Liver (tissue), 8 donors: ENCODE measurements at regions not wholly inside any gene's neighbourhood (a gene's known extent, or its start where the extent isn't known, plus 50 kb on each side); places are given as distances from the start of the nearest gene placed in this dataset.

ENCODE experiments used
- DNase-seq: peaks from one replicate; pipeline ENCODE4 v3.0.0-alpha.2; 2017; ENCODE audit warnings: low spot score
- H3K27ac ChIP-seq, 2 donors: one replicate each; pipeline ENCODE4 v1.7.0; 2013; ENCODE audit warnings: inconsistent platforms in 2 of 2, low read length in 2 of 2, control low read depth in 1 of 2, low read depth in 1 of 2, mild to moderate bottlenecking in 1 of 2
- H3K27me3 ChIP-seq, 4 donors: one replicate each; pipeline versions ENCODE4 v1.6.1 to v1.7.0; 2013; ENCODE audit warnings: low read length in 3 of 4, inconsistent platforms in 1 of 4, mild to moderate bottlenecking in 1 of 4, moderate library complexity in 1 of 4; ENCODE audit not compliant: control insufficient read depth in 4 of 4, insufficient read depth in 4 of 4
- H3K36me3 ChIP-seq, 4 donors: one replicate each; pipeline versions ENCODE4 v1.6.1 to v1.7.0; 2013; ENCODE audit warnings: low read length in 3 of 4, mild to moderate bottlenecking in 3 of 4, low read depth in 1 of 4, moderate library complexity in 1 of 4; ENCODE audit not compliant: control insufficient read depth in 4 of 4, insufficient read depth in 3 of 4
- H3K4me1 ChIP-seq, 4 donors: one replicate each; pipeline versions ENCODE4 v1.6.1 to v1.7.0; 2013; ENCODE audit warnings: low read length in 3 of 4, mild to moderate bottlenecking in 3 of 4, moderate library complexity in 1 of 4; ENCODE audit not compliant: control insufficient read depth in 4 of 4, insufficient read depth in 4 of 4
- H3K4me3 ChIP-seq, 3 donors: one replicate each; pipeline versions ENCODE4 v1.6.1 to v1.7.0; 2013; ENCODE audit warnings: low read length in 3 of 3, control low read depth in 1 of 3, low read depth in 1 of 3, mild to moderate bottlenecking in 1 of 3
- H3K9ac ChIP-seq, 2 donors: one replicate each; pipeline ENCODE4 v1.7.0; 2013; ENCODE audit warnings: low read length in 2 of 2, mild to moderate bottlenecking in 2 of 2, moderate library complexity in 2 of 2, control low read depth in 1 of 2, low read depth in 1 of 2
- H3K9me3 ChIP-seq, 4 donors: one replicate each; pipeline versions ENCODE4 v1.6.1 to v1.7.0; 2013; ENCODE audit warnings: low read length in 3 of 4; ENCODE audit not compliant: control insufficient read depth in 4 of 4
- EGR1 ChIP-seq, 2 donors: IDR thresholded peaks; 2 replicates each; pipeline ENCODE4 v1.6.1; 2016 to 2018; ENCODE audit warnings: antibody characterized with exemption in 2 of 2, low read depth in 2 of 2
- FOXA1 ChIP-seq: IDR thresholded peaks from 2 replicates; pipeline ENCODE4 v1.6.1; 2016; ENCODE audit warnings: antibody characterized with exemption
- TAF1 ChIP-seq: conservative IDR thresholded peaks from 2 replicates; pipeline ENCODE4 v1.6.1; 2016; ENCODE audit warnings: antibody characterized with exemption, mild to moderate bottlenecking
- WGBS: extraction: QIAGEN DNeasy Blood & Tissue Kit; methylation state at CpG from one replicate; pipeline ENCODE4 v1.1.7; 2013; 5-methylcytosine and 5-hydroxymethylcytosine counted together
- small RNA-seq: library from RNA; depleted of rRNA; stranded (forward); fragments of <200 nt; gene quantifications from one replicate; pipeline ENCODE3, GENCODE V24; 2014
- TF ChIP-seq, protein P1 (sequence below): IDR thresholded peaks from 2 replicates; pipeline ENCODE4 v1.6.1; 2016; ENCODE audit warnings: antibody characterized with exemption
- TF ChIP-seq, protein P2 (sequence below): IDR thresholded peaks from 2 replicates; pipeline ENCODE4 v1.6.1; 2016; ENCODE audit warnings: antibody characterized with exemption
- donor health status: healthy.
- donor health status: healthy.
- donor health status: healthy.
- donor health status: healthy.

DNA sequence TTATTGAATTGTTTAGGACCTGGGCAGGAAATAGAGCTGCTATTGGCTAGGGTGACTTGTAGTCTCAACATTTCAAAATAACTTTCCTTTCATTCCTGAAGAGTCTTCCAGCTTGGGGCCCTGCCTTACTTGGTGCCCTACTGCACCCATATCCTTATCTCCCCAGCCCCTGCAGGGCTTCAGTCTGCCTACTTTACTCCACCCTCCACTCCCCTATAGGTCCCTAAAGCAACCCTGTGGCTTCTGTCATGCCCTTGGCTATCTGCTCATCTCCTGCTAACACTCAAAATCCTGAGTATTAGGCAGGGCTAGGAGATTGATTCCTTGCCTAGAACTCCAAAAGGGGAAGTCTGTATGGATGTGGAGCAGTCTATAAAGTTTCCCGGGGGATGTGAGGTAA is 57.6 kb upstream of the PRKG2 start:
- no peak for DNase-seq
- no peak overlapping the region for H3K9ac ChIP-seq
- no peaks in the 10 kb centered on the region for H3K4me1 ChIP-seq
- H3K27me3 ChIP-seq: no peaks in the 10 kb centered on the region
- H3K4me3 ChIP-seq: no peak overlapping the region
- no peaks in the 10 kb centered on the region for H3K36me3 ChIP-seq
- TF ChIP-seq, protein P1, sequence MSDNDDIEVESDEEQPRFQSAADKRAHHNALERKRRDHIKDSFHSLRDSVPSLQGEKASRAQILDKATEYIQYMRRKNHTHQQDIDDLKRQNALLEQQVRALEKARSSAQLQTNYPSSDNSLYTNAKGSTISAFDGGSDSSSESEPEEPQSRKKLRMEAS: no peak
- TF ChIP-seq TAF1 (no peak), EGR1 (IDR thresholded peaks at IDR 0.05; ENCODE audit: low read depth in 2 of 2) (no peak), FOXA1 (no peak)
- TF ChIP-seq, protein P2, sequence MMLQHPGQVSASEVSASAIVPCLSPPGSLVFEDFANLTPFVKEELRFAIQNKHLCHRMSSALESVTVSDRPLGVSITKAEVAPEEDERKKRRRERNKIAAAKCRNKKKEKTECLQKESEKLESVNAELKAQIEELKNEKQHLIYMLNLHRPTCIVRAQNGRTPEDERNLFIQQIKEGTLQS: no peak
- no peak overlapping the region for H3K27ac ChIP-seq
- H3K9me3 ChIP-seq: peaks cover 0 to 8% (median 0%) of the 10 kb centered on the region in 4 donors
- WGBS: 86% methylated on average over 1 of the region's 1 CpG

Small RNAs in the stretch of these regions (small RNA-seq; reads per million reads assigned to genes)
- gene RNU5A-2P: 0.13 reads per million
